ENCODE measurements at regions not wholly inside any gene's neighbourhood (a gene's known extent, or its start where the extent isn't known, plus 50 kb on each side); places are given as distances from the start of the nearest gene placed in this dataset.

DNA sequence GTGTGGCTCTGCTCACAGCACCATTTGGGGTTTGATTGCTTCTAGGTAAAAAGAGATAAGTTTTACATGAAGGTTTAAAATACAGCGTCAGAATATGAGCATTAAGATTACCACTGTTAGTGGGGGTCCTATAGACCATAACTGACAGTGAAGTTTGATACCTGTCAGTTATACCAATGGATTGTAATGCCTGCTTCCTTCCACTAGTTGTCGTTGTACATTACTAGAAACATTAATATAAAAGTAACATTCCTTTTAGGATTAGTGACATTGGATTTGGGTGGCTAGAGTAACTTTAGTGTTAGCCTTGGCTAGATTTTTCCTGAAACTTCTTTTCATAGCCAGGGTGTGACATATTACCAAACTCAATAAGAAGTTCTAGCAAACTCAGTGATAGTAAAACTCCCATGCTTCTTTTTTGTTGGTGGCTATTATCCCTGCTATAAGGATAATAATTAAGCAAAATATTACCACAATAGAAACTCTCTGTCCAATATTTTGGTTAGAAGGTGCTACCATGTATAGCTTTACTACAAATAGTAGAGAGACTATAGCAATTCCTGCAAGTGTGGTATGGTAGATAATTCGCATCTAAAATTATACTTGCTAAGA, 57.1 kb downstream of the FAM181B start:
- DNase-seq (no peak), FAIRE-seq (no peak)
- WGBS, 3 donors = 58 to 60% (median 60%) methylated on average over 3 of the region's 3 CpGs
- Histone ChIP-seq H3K4me3 (ENCODE audit: low read depth in 1 of 3, low read length in 3 of 3) (no peak overlapping the region), H3K4me1 (ENCODE audit: control insufficient read depth in 3 of 3, insufficient read depth in 2 of 3, low read depth in 1 of 3, low read length in 2 of 3) (no peaks in the 10 kb centered on the region), H3K9me3 (ENCODE audit: control insufficient read depth in 2 of 2, insufficient read depth in 1 of 2, low read depth in 1 of 2, low read length in 1 of 2) (peaks cover 0 to 6% of the 10 kb centered on the region in 2 donors), H3K36me3 (ENCODE audit: control insufficient read depth in 3 of 3, insufficient read depth in 2 of 3, low read depth in 1 of 3, low read length in 3 of 3) (no peaks in the 10 kb centered on the region), H3K27me3 (ENCODE audit: control insufficient read depth in 3 of 3, insufficient read depth in 3 of 3, low read length in 3 of 3) (no peaks in the 10 kb centered on the region), H3K27ac (ENCODE audit: low read depth in 1 of 3, low read length in 2 of 3) (no peak overlapping the region)

DNA sequence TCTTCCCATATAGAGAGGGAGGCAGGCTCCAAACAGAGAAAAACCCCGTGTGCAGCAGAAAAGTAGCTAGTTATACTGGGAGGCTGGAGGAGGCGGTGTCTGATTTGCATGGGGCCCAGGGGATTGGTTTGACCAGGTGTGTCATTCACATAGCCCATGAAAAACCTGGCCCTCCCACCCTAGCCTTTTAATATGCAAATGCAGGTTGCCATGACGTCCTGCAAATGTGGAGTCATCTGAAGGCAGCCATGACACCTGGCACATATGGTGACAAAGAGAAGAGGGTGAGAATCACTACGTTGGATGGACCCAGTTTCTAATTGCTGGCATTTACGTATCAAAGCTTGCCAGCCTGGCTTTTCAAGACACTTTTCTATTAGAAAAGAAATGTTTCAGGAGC, 57.8 kb downstream of the FAM181B start:
- Histone ChIP-seq H3K36me3 (ENCODE audit: control insufficient read depth in 3 of 3, insufficient read depth in 2 of 3, low read depth in 1 of 3, low read length in 3 of 3) (no peaks in the 10 kb centered on the region), H3K27me3 (ENCODE audit: control insufficient read depth in 3 of 3, insufficient read depth in 3 of 3, low read length in 3 of 3) (no peaks in the 10 kb centered on the region), H3K4me1 (ENCODE audit: control insufficient read depth in 3 of 3, insufficient read depth in 2 of 3, low read depth in 1 of 3, low read length in 2 of 3) (no peaks in the 10 kb centered on the region), H3K4me3 (ENCODE audit: low read depth in 1 of 3, low read length in 3 of 3) (no peak overlapping the region), H3K9me3 (ENCODE audit: control insufficient read depth in 2 of 2, insufficient read depth in 1 of 2, low read depth in 1 of 2, low read length in 1 of 2) (no peaks in the 10 kb centered on the region), H3K27ac (ENCODE audit: low read depth in 1 of 3, low read length in 2 of 3) (no peak overlapping the region)
- no peak for DNase-seq
- no peak for FAIRE-seq
- 64 to 68% (median 65%) methylated on average over 5 of the region's 5 CpGs for WGBS, 3 donors

DNA sequence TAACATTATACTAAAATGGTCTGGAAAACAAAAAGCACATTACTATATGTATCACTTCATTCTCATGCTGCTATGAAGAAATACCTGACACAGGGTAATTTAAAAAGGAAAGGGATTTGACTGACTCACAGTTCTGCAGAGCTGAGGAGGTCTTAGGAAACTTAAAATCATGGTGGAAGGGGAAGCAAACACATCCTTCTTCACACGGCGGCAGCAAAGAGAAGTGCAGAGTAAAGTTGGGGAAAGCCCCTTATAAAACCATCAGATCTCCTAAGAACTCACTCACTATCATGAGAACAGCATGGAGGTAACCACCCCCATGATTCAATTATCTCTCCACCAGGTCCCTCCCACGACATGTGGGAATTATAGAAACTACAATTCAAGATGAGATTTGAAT, 60.0 kb downstream of the FAM181B start:
- H3K4me1 ChIP-seq (ENCODE audit: control insufficient read depth in 3 of 3, insufficient read depth in 2 of 3, low read depth in 1 of 3, low read length in 2 of 3) = no peaks in the 10 kb centered on the region
- H3K4me3 ChIP-seq (ENCODE audit: low read depth in 1 of 3, low read length in 3 of 3) = no peak overlapping the region
- no peak for FAIRE-seq
- H3K9me3 ChIP-seq (ENCODE audit: control insufficient read depth in 2 of 2, insufficient read depth in 1 of 2, low read depth in 1 of 2, low read length in 1 of 2) = no peaks in the 10 kb centered on the region
- DNase-seq = no peak
- WGBS, 3 donors = 68 to 70% (median 69%) methylated on average over 3 of the region's 3 CpGs
- no peak overlapping the region for H3K27ac ChIP-seq (ENCODE audit: low read depth in 1 of 3, low read length in 2 of 3)
- no peaks in the 10 kb centered on the region for H3K36me3 ChIP-seq (ENCODE audit: control insufficient read depth in 3 of 3, insufficient read depth in 2 of 3, low read depth in 1 of 3, low read length in 3 of 3)
- H3K27me3 ChIP-seq (ENCODE audit: control insufficient read depth in 3 of 3, insufficient read depth in 3 of 3, low read length in 3 of 3) = no peaks in the 10 kb centered on the region

DNA sequence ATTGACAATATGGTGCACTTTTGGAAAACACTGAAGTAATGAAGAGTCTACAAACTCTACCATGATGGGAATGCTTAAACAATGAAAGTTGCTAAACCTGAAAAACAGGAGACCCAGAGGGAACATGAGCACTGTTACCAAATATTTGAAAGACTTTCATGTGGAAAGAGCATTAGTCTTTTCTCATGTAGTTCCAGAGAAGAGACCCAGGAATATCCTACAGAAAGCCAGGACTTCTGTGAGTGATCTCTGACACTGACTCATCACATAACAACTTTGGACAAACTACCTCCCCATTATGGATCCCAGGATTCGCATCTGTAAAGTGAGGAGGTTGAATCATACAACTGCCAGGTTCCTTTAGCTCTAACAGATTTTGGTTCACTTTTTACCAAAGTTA, 62.2 kb downstream of the FAM181B start:
- WGBS, 3 donors = 72 to 82% (median 79%) methylated on average over 1 of the region's 1 CpG
- no peaks in the 10 kb centered on the region for H3K9me3 ChIP-seq (ENCODE audit: control insufficient read depth in 2 of 2, insufficient read depth in 1 of 2, low read depth in 1 of 2, low read length in 1 of 2)

DNA sequence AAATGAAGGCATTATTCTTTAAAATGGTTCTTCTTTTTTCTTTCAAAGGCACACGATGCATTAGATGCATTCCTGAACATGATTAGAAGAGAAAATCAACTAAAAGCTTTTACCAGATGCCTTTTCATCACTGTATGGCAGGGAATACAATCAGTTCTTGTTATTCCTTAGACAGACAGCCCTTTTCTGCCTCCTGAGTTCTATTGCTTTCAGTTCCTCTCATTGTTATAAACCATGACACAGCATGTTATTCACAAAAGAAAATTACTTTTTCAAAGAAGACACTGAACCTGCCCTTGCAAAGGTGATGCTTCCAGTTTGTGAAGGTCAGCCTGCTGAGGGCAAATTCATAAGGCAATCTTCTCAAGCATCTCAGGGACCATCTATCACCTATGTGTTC, 70.1 kb downstream of the FAM181B start:
- Histone ChIP-seq H3K27me3 (ENCODE audit: control insufficient read depth in 3 of 3, insufficient read depth in 3 of 3, low read length in 3 of 3) (no peaks in the 10 kb centered on the region), H3K4me3 (ENCODE audit: low read depth in 1 of 3, low read length in 3 of 3) (no peak overlapping the region), H3K9me3 (ENCODE audit: control insufficient read depth in 2 of 2, insufficient read depth in 1 of 2, low read depth in 1 of 2, low read length in 1 of 2) (no peaks in the 10 kb centered on the region), H3K4me1 (ENCODE audit: control insufficient read depth in 3 of 3, insufficient read depth in 2 of 3, low read depth in 1 of 3, low read length in 2 of 3) (no peaks in the 10 kb centered on the region), H3K36me3 (ENCODE audit: control insufficient read depth in 3 of 3, insufficient read depth in 2 of 3, low read depth in 1 of 3, low read length in 3 of 3) (no peaks in the 10 kb centered on the region), H3K27ac (ENCODE audit: low read depth in 1 of 3, low read length in 2 of 3) (no peak overlapping the region)
- FAIRE-seq (no peak), DNase-seq (no peak)
- WGBS, 3 donors = 63 to 76% (median 69%) methylated on average over 1 of the region's 1 CpG

More for the DNA sequence above, 62.2 kb downstream of the FAM181B start:
- DNase-seq = no peak
- no peak for FAIRE-seq
- H3K36me3 ChIP-seq (ENCODE audit: control insufficient read depth in 3 of 3, insufficient read depth in 2 of 3, low read depth in 1 of 3, low read length in 3 of 3) = no peaks in the 10 kb centered on the region
- no peak overlapping the region for H3K4me3 ChIP-seq (ENCODE audit: low read depth in 1 of 3, low read length in 3 of 3)
- no peaks in the 10 kb centered on the region for H3K27me3 ChIP-seq (ENCODE audit: control insufficient read depth in 3 of 3, insufficient read depth in 3 of 3, low read length in 3 of 3)
- H3K4me1 ChIP-seq (ENCODE audit: control insufficient read depth in 3 of 3, insufficient read depth in 2 of 3, low read depth in 1 of 3, low read length in 2 of 3) = no peaks in the 10 kb centered on the region
- H3K27ac ChIP-seq (ENCODE audit: low read depth in 1 of 3, low read length in 2 of 3) = no peak overlapping the region

- Histone ChIP-seq H3K27ac (ENCODE audit: low read depth in 1 of 3, low read length in 2 of 3) (no peak overlapping the region), H3K4me1 (ENCODE audit: control insufficient read depth in 3 of 3, insufficient read depth in 2 of 3, low read depth in 1 of 3, low read length in 2 of 3) (no peaks in the 10 kb centered on the region), H3K4me3 (ENCODE audit: low read depth in 1 of 3, low read length in 3 of 3) (no peak overlapping the region), H3K36me3 (ENCODE audit: control insufficient read depth in 3 of 3, insufficient read depth in 2 of 3, low read depth in 1 of 3, low read length in 3 of 3) (no peaks in the 10 kb centered on the region), H3K9me3 (ENCODE audit: control insufficient read depth in 2 of 2, insufficient read depth in 1 of 2, low read depth in 1 of 2, low read length in 1 of 2) (no peaks in the 10 kb centered on the region), H3K27me3 (ENCODE audit: control insufficient read depth in 3 of 3, insufficient read depth in 3 of 3, low read length in 3 of 3) (no peaks in the 10 kb centered on the region)
- 80 to 90% (median 85%) methylated on average over 4 of the region's 4 CpGs for WGBS, 3 donors
- DNase-seq = no peak
- no peak for FAIRE-seq
Observed at GRCh38 chr11:82653752-82654151, 79.9 kb downstream of the FAM181B start.

- DNase-seq (no peak), FAIRE-seq (no peak)
- no peak overlapping the region for H3K27ac ChIP-seq (ENCODE audit: low read depth in 1 of 3, low read length in 2 of 3)
- H3K27me3 ChIP-seq (ENCODE audit: control insufficient read depth in 3 of 3, insufficient read depth in 3 of 3, low read length in 3 of 3) = no peaks in the 10 kb centered on the region
- H3K36me3 ChIP-seq (ENCODE audit: control insufficient read depth in 3 of 3, insufficient read depth in 2 of 3, low read depth in 1 of 3, low read length in 3 of 3) = no peaks in the 10 kb centered on the region
- no peak overlapping the region for H3K4me3 ChIP-seq (ENCODE audit: low read depth in 1 of 3, low read length in 3 of 3)
- no peaks in the 10 kb centered on the region for H3K4me1 ChIP-seq (ENCODE audit: control insufficient read depth in 3 of 3, insufficient read depth in 2 of 3, low read depth in 1 of 3, low read length in 2 of 3)
- no peaks in the 10 kb centered on the region for H3K9me3 ChIP-seq (ENCODE audit: control insufficient read depth in 2 of 2, insufficient read depth in 1 of 2, low read depth in 1 of 2, low read length in 1 of 2)
- 59 to 67% (median 62%) methylated on average over 3 of the region's 3 CpGs for WGBS, 3 donors
Observed at GRCh38 chr11:82639251-82639650, 94.4 kb downstream of the FAM181B start.

DNA sequence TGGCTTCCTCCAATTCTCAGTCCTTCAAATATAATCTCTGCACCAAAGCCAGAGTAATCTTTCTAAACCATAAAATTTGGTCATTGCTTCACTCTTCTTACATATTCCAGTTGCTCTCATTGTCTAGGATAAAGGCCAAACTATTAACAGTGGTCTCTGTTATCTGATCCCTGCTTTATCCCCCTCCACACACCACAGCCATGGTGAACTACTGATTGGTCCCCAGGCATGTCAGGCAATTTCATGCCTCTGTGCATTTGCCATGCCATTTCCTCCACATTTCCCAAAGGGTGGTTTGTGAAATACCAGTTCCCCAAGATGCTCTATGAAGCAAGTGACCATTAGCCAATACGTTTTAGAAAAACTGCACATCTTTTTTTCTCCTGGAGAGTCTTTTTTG, 97.0 kb downstream of the FAM181B start:
- FAIRE-seq (no peak), DNase-seq (no peak)
- Histone ChIP-seq H3K27me3 (ENCODE audit: control insufficient read depth in 3 of 3, insufficient read depth in 3 of 3, low read length in 3 of 3) (no peaks in the 10 kb centered on the region), H3K4me3 (ENCODE audit: low read depth in 1 of 3, low read length in 3 of 3) (no peak overlapping the region), H3K27ac (ENCODE audit: low read depth in 1 of 3, low read length in 2 of 3) (no peak overlapping the region), H3K4me1 (ENCODE audit: control insufficient read depth in 3 of 3, insufficient read depth in 2 of 3, low read depth in 1 of 3, low read length in 2 of 3) (no peaks in the 10 kb centered on the region), H3K9me3 (ENCODE audit: control insufficient read depth in 2 of 2, insufficient read depth in 1 of 2, low read depth in 1 of 2, low read length in 1 of 2) (no peaks in the 10 kb centered on the region), H3K36me3 (ENCODE audit: control insufficient read depth in 3 of 3, insufficient read depth in 2 of 3, low read depth in 1 of 3, low read length in 3 of 3) (no peaks in the 10 kb centered on the region)
- WGBS, 3 donors = 31 to 63% (median 42%) methylated on average over 1 of the region's 1 CpG

DNA sequence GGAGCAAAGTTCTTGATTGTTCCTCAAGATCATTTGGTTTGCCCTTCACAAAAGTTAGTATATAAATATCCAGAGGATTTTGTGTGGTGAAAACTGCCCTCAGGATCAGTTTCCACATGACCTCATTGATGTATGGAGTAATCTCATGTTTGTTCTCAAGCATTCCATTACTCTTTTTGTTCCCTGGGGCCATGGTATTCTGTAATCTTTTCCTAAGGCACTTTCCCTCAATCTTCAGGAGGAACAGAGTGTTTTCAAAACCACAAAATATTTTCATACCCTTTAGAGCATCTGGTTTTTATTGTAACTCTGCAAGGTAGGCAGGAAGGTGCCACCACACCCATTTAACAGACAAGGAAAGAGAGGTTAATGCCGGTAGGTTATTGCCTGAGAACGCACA, 99.6 kb downstream of the FAM181B start:
- no peak overlapping the region for H3K4me3 ChIP-seq (ENCODE audit: low read depth in 1 of 3, low read length in 3 of 3)
- H3K9me3 ChIP-seq (ENCODE audit: control insufficient read depth in 2 of 2, insufficient read depth in 1 of 2, low read depth in 1 of 2, low read length in 1 of 2) = no peaks in the 10 kb centered on the region
- DNase-seq (no peak), FAIRE-seq (no peak)
- H3K27me3 ChIP-seq (ENCODE audit: control insufficient read depth in 3 of 3, insufficient read depth in 3 of 3, low read length in 3 of 3) = no peaks in the 10 kb centered on the region
- no peaks in the 10 kb centered on the region for H3K36me3 ChIP-seq (ENCODE audit: control insufficient read depth in 3 of 3, insufficient read depth in 2 of 3, low read depth in 1 of 3, low read length in 3 of 3)
- no peak overlapping the region for H3K27ac ChIP-seq (ENCODE audit: low read depth in 1 of 3, low read length in 2 of 3)
- WGBS, 3 donors = 93 to 95% (median 94%) methylated on average over 2 of the region's 2 CpGs
- H3K4me1 ChIP-seq (ENCODE audit: control insufficient read depth in 3 of 3, insufficient read depth in 2 of 3, low read depth in 1 of 3, low read length in 2 of 3) = no peaks in the 10 kb centered on the region

Data from small intestine (tissue), 7 donors.